T-cell (primary cell): ENCODE measurements at regions not wholly inside any gene's neighbourhood (a gene's known extent, or its start where the extent isn't known, plus 50 kb on each side); places are given as distances from the start of the nearest gene placed in this dataset.
"Not testable (repeated sequence)": the region's sequence is repeated elsewhere in the genome, so short reads cannot be mapped to it uniquely, and the experiment has no call there.

ENCODE experiments used
- ATAC-seq, 4 experiments: fragments of 200-7000 bp in 3 of 4; fragments of 150-1000 bp in 1 of 4; cut with Tn5 transposase; replicated peaks in 1 of 4; 1 replicate in 3 of 4; 2 replicates in 1 of 4; pipeline ENCODE4 v1.10.0; 2021; ENCODE audit warnings: moderate library complexity in 3 of 4, mild to moderate bottlenecking in 2 of 4, moderate number of reproducible peaks in 1 of 4
- CTCF ChIA-PET, 2 donors: fragments of 300-600 bp; sonication (Branson Sonifier 250); formaldehyde crosslinking; loops; one replicate each; lab custom pipeline; 2022; ENCODE audit warnings: antibody characterized with exemption in 2 of 2; lab: Charles Lee
- POLR2A ChIA-PET, 2 donors: fragments of 300-600 bp; sonication (Branson Sonifier 250); formaldehyde crosslinking; loops; one replicate each; lab custom pipeline; 2022; ENCODE audit warnings: antibody characterized with exemption in 2 of 2; lab: Charles Lee
- DNase-seq, 35 experiments: peaks; one replicate each; pipeline versions ENCODE4 v3.0.0 to v3.0.0-alpha.2; 2013 to 2023
- H3K27ac ChIP-seq: one replicate; pipeline ENCODE4 v1.5.1; 2013; ENCODE audit warnings: low read length
- H3K27me3 ChIP-seq, 2 experiments: replicated peaks in 1 of 2; 1 replicate in 1 of 2; 2 replicates in 1 of 2; pipeline versions ENCODE4 v1.6.1 to v1.7.0; 2013; ENCODE audit warnings: low read length in 1 of 2, mixed read lengths in 1 of 2; ENCODE audit not compliant: control insufficient read depth in 2 of 2, insufficient read depth in 2 of 2; ENCODE audit errors: extremely low read depth in 1 of 2
- H3K36me3 ChIP-seq, 2 donors: 1 replicate in 1 of 2; 2 replicates in 1 of 2; pipeline versions ENCODE4 v1.6.1 to v1.7.0; 2013; ENCODE audit warnings: low read length in 1 of 2; ENCODE audit not compliant: control insufficient read depth in 2 of 2, insufficient read depth in 1 of 2; ENCODE audit errors: extremely low read depth in 1 of 2
- H3K4me1 ChIP-seq, 2 experiments: 1 replicate in 1 of 2; 2 replicates in 1 of 2; pipeline versions ENCODE4 v1.6.1 to v1.7.0; 2013; ENCODE audit warnings: low read length in 2 of 2, mixed read lengths in 1 of 2; ENCODE audit not compliant: insufficient read depth in 2 of 2, control insufficient read depth in 1 of 2; ENCODE audit errors: extremely low read depth in 1 of 2
- H3K4me3 ChIP-seq, 2 donors: 1 replicate in 1 of 2; 2 replicates in 1 of 2; pipeline versions ENCODE4 v1.5.1 to v1.7.0; 2013; ENCODE audit warnings: mild to moderate bottlenecking in 2 of 2, low read length in 1 of 2, moderate library complexity in 1 of 2; ENCODE audit not compliant: control insufficient read depth in 1 of 2; ENCODE audit errors: extremely low read depth in 1 of 2
- H3K9me3 ChIP-seq: 2 replicates; pipeline ENCODE4 v1.7.0; 2013
- H3K27ac Mint-ChIP-seq, 2 donors: one replicate each; pipeline ENCODE4 v1.8.0; 2020 to 2021; ENCODE audit warnings: mild to moderate bottlenecking in 2 of 2, mixed read lengths in 2 of 2
- H3K27me3 Mint-ChIP-seq, 2 donors: one replicate each; pipeline ENCODE4 v1.8.0; 2021 to 2022; ENCODE audit warnings: mixed read lengths in 2 of 2
- H3K36me3 Mint-ChIP-seq: one replicate; pipeline ENCODE4 v1.8.0; 2021; ENCODE audit warnings: mixed read lengths
- H3K4me1 Mint-ChIP-seq, 3 donors: one replicate each; pipeline ENCODE4 v1.8.0; 2020 to 2022; ENCODE audit warnings: mixed read lengths in 3 of 3, mild to moderate bottlenecking in 1 of 3
- H3K4me3 Mint-ChIP-seq, 3 donors: one replicate each; pipeline ENCODE4 v1.8.0; 2020 to 2022; ENCODE audit warnings: mild to moderate bottlenecking in 3 of 3, mixed read lengths in 3 of 3, moderate library complexity in 3 of 3
- H3K9me3 Mint-ChIP-seq, 3 donors: one replicate each; pipeline ENCODE4 v1.8.0; 2020 to 2022; ENCODE audit warnings: mixed read lengths in 3 of 3
- WGBS: methylation state at CpG from one replicate; pipeline ENCODE4 v1.1.5; 2013; ENCODE audit warnings: missing lambda C conversion rate; ENCODE audit not compliant: insufficient coverage; 5-methylcytosine and 5-hydroxymethylcytosine counted together

DNA sequence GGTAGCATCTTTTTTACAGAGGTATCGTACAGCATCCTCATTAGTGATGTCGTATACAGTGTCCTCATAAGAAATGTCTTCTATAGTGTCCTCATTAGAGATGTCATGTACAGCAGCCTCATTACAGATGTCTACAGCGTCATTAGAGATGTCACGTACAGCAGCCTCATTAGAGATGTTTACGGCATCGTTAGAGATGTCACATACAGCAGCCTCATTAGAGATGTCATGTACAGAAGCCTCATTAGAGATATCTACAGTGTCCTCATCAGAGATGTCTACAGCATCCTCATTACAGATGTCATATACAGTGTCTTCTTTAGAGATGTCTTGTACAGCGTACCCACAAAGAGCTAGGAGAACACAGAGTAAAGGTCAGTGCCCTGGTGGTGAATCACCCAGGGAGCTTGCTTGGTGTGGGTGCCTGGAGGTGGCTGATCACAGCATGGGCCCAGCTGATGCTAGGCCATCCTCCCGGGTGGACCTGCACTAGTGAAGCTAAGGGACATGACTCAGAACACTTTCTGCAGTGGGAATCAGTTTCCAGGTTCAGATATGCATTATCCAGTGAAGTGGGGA is 109.2 kb downstream of the IGLL1 start:
- H3K36me3 Mint-ChIP-seq, result no peaks in the 10 kb centered on the region
- ATAC-seq, result no peak
- Histone ChIP-seq H3K36me3 (no peaks in the 10 kb centered on the region), H3K27ac (no peak overlapping the region), H3K27me3 (peaks cover 0 to 6% of the 10 kb centered on the region in 2 experiments), H3K9me3 (no peaks in the 10 kb centered on the region), H3K4me3 (no peak overlapping the region), H3K4me1 (no peaks in the 10 kb centered on the region)
- peaks cover 0 to 6% of the 10 kb centered on the region in 2 donors for H3K27me3 Mint-ChIP-seq
- CTCF ChIA-PET, result no interaction called here
- H3K4me3 Mint-ChIP-seq, result no peak overlapping the region
- WGBS, result 84% methylated on average over 3 of the region's 8 CpGs
- no peak for DNase-seq
- POLR2A ChIA-PET, result no interaction called here
- no peaks in the 10 kb centered on the region for H3K9me3 Mint-ChIP-seq
- H3K27ac Mint-ChIP-seq, result no peak overlapping the region
- H3K4me1 Mint-ChIP-seq, result no peaks in the 10 kb centered on the region

DNA sequence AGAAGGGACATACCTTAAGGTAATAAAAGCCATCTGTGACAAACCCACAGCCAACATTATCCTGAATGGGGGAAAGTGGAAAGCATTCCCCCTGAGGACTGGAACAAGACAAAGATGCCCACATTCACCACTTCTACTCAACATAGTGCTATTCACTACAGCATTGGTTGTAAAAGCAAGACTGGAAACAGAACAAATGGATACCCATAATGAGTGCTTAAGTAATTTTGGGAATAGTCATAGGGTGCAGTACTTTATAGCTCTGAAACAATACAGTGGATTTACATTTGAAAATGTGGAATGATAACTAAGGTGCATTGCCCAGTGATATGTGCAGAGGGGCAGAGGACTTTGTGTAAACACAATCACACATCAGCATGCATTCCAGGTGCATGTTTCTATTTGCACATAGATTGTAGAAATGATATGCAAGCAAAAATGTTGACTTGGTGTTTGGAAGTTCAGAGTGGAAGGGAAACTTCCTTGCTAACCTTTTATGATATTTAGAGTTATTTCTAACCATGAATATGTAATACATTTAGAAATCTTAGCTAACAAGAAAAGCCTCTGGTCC is 112.3 kb downstream of the IGLL1 start:
- Mint-ChIP-seq H3K27ac (no peak overlapping the region), H3K4me1 (peaks cover 0 to 4% (median 0%) of the 10 kb centered on the region in 3 donors), H3K4me3 (no peak overlapping the region), H3K27me3 (peaks cover 0 to 10% of the 10 kb centered on the region in 2 donors), H3K9me3 (no peaks in the 10 kb centered on the region), H3K36me3 (no peaks in the 10 kb centered on the region)
- Histone ChIP-seq H3K27ac (no peak overlapping the region), H3K27me3 (peaks cover 0 to 6% of the 10 kb centered on the region in 2 experiments), H3K9me3 (no peaks in the 10 kb centered on the region), H3K4me3 (no peak overlapping the region), H3K4me1 (no peaks in the 10 kb centered on the region), H3K36me3 (no peaks in the 10 kb centered on the region)
- ChIA-PET CTCF (no interaction called here), POLR2A (no interaction called here)
- ATAC-seq (no peak), DNase-seq (no peak)

- peaks cover 0 to 13% of the 10 kb centered on the region in 2 experiments for H3K27me3 ChIP-seq
- Mint-ChIP-seq H3K27me3 (peaks cover 0 to 19% of the 10 kb centered on the region in 2 donors), H3K4me1 (peaks cover 0 to 4% (median 0%) of the 10 kb centered on the region in 3 donors), H3K27ac (no peak overlapping the region), H3K36me3 (no peaks in the 10 kb centered on the region), H3K9me3 (no peaks in the 10 kb centered on the region), H3K4me3 (no peak overlapping the region)
- no peak overlapping the region for H3K4me3 ChIP-seq
- no peaks in the 10 kb centered on the region for H3K9me3 ChIP-seq
- ATAC-seq (no peak), DNase-seq (no peak)
- H3K27ac ChIP-seq, result no peak overlapping the region
- WGBS, result 92% methylated on average over 6 of the region's 7 CpGs
- H3K4me1 ChIP-seq, result no peaks in the 10 kb centered on the region
- POLR2A ChIA-PET, result no interaction called here
- H3K36me3 ChIP-seq, result no peaks in the 10 kb centered on the region
- CTCF ChIA-PET, result no interaction called here
Measured at GRCh38 chr22:23466351-23466750, 113.7 kb downstream of the IGLL1 start.

- H3K4me1 Mint-ChIP-seq, ATAC-seq, H3K4me3 Mint-ChIP-seq, H3K4me1 ChIP-seq, H3K27ac ChIP-seq, H3K4me3 ChIP-seq, H3K9me3 Mint-ChIP-seq, H3K36me3 ChIP-seq, DNase-seq, H3K9me3 ChIP-seq, H3K27ac Mint-ChIP-seq, H3K36me3 Mint-ChIP-seq: not testable (repeated sequence)
- ChIA-PET POLR2A (interaction anchor here in 1 of 2 donors (0.5 to 0.6 kb wide), 2 partner anchors 23 to 659 kb away, joined by 3 to 5 read pairs; no protein-coding TSS in a partner anchor), CTCF (interaction anchor here in 1 of 2 donors (0.5 kb wide), 1 partner anchor 1051 kb away, joined by 3 read pairs; no protein-coding TSS in a partner anchor)
- H3K27me3 ChIP-seq, result peaks cover 0 to 25% of the 10 kb centered on the region in 2 experiments
- WGBS, result no CpG with 5 or more reads among the region's 6 CpGs
- H3K27me3 Mint-ChIP-seq, result peaks cover 0 to 22% of the 10 kb centered on the region in 2 donors
Measured at GRCh38 chr22:23464796-23465195, 115.3 kb downstream of the IGLL1 start.

DNA sequence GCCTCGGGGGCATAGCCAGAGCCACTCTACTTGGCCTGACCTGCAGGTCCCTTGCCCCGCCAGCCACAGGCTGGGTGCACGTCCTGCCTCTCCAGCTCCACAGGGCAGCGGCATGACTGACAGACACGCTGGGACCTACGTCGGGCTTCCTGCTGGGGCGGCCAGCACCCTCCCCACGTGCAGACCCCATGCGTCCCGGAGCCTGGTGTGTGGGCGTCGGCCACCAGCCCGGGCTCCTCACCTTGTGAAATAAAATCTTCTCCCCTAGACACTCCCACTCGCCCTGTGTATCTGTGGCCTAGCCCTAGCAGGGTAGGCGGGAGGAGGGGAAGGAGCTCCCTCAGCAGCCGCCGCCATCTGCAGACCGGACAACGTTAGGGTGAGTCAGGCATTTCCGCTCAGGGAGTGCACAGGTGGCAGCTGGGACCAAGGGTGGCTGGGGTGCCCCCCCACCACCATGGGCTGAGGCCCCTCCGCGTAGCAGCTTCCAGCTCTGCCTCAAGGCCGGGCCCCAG is 119.5 kb downstream of the IGLL1 start:
- H3K27ac Mint-ChIP-seq, H3K4me3 ChIP-seq, H3K4me1 ChIP-seq, DNase-seq, CTCF ChIA-PET, H3K36me3 ChIP-seq, H3K9me3 Mint-ChIP-seq, H3K27ac ChIP-seq, POLR2A ChIA-PET, H3K4me3 Mint-ChIP-seq, H3K36me3 Mint-ChIP-seq, H3K9me3 ChIP-seq: not testable (repeated sequence)
- ATAC-seq, result peak in 1 of 4 experiments; percentile 31
- peaks cover 15 to 47% of the 10 kb centered on the region in 2 donors for H3K27me3 Mint-ChIP-seq
- H3K27me3 ChIP-seq, result peaks cover 0 to 52% of the 10 kb centered on the region in 2 experiments
- 24% methylated on average over 11 of the region's 24 CpGs for WGBS
- peaks cover 6 to 13% (median 10%) of the 10 kb centered on the region in 3 donors for H3K4me1 Mint-ChIP-seq

DNA sequence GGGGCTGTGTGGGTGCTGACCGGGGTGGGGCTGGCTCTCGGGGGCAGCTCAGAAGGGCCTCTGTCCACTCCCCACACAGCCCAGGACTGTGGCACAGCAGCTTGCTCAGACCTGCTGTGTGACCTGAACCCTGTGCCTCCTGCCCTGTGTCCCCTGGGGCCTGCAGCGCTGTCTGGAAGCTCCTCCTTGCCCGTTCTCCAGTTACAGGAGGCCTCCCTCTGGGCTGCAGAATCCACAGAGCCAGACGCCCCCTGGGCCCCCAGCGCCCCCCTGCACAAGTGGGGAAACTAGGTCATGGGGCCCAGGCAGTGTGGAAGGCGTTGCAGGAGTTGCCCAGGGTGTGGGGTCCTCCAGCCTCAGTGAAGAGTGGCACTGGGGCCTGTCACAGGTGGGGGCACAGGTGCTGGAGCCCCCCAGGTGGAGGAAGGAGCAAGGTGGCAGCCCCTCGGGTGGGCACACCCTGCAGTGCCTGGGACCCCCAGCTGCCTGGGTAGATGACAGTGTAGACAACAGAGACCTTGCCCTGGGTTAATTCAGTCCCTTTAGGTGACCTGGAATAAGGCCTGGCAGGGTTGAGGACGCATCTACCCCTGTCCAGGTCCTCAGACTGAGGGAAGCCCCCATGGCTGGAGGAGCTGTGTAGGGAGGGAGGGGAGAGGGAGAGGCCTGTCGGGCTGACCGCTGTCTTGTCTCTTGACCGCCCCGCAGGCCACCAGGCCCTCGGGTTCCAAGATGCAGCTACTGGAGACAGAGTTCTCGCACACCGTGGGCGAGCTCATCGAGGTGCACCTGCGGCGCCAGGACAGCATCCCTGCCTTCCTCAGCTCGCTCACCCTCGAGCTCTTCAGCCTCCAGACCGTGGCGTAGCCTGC is 120.2 kb downstream of the IGLL1 start:
- H3K27ac ChIP-seq, CTCF ChIA-PET, ATAC-seq, H3K9me3 ChIP-seq, H3K36me3 ChIP-seq, POLR2A ChIA-PET, H3K9me3 Mint-ChIP-seq, H3K4me3 ChIP-seq, H3K27ac Mint-ChIP-seq, H3K36me3 Mint-ChIP-seq, H3K4me3 Mint-ChIP-seq, DNase-seq, H3K4me1 ChIP-seq: not testable (repeated sequence)
- Mint-ChIP-seq H3K4me1 (peaks cover 6 to 13% (median 10%) of the 10 kb centered on the region in 3 donors), H3K27me3 (peaks cover 18 to 49% of the 10 kb centered on the region in 2 donors)
- H3K27me3 ChIP-seq, result peaks cover 0 to 52% of the 10 kb centered on the region in 2 experiments
- WGBS, result 71% methylated on average over 21 of the region's 24 CpGs
